ENCODE measurements at regions not wholly inside any gene's neighbourhood (a gene's known extent, or its start where the extent isn't known, plus 50 kb on each side); places are given as distances from the start of the nearest gene placed in this dataset.
"Not testable (repeated sequence)": the region's sequence is repeated elsewhere in the genome, so short reads cannot be mapped to it uniquely, and the experiment has no call there.

- ChIA-PET POLR2A (no interaction called here), CTCF (no interaction called here)
- no peak for DNase-seq (ENCODE audit: extremely low spot score)
- TF ChIP-seq ARNT (IDR thresholded peaks at IDR 0.05) (no peak), LEF1 (IDR thresholded peaks at IDR 0.05; ENCODE audit: borderline replicate concordance) (no peak)
Measured at GRCh38 chr5:135095871-135096270, 61.8 kb upstream of the PITX1 start.

DNA sequence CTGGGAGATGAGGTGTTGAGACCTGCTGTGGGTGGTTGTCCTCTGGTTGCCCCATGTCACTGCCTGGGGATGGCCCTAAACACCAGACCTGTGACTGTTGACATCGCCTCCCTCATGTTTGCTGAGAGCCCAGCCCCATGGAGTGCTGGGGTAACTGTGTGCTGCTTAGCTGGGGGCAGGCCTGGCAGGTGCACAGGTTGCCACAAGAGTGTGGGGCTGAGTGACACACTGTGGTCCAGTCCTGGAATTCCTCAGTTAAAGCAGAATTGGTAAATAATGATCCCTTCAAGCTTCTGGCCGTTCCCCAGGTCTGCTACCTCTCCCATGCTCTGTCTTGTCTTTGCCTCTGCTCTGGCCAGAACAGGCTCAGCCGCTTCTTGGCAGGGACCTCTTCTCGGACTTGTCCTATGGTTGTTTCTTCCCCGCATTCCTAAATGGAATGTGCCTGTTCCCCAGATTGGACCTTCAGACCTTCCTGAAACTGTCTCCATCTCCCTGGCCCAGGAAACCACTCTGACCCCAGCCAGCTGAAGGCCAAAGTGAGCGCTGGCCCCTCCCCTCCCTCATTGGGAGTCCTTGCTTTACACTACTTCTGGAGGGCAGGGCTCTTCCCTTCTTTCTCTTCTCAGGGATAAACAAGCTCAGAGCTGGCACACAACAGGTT, 61.2 kb upstream of the PITX1 start:
- CTCF ChIA-PET, result no interaction called here
- no peak for DNase-seq (ENCODE audit: extremely low spot score)
- TF ChIP-seq ARNT (IDR thresholded peaks at IDR 0.05) (no peak), CTBP1 (IDR thresholded peaks at IDR 0.05; ENCODE audit: borderline replicate concordance) (no peak), SUZ12 (IDR thresholded peaks at IDR 0.05) (no peak), BHLHE40 (IDR thresholded peaks at IDR 0.05; ENCODE audit: borderline replicate concordance) (no peak), NFRKB (IDR thresholded peaks at IDR 0.05) (no peak), TARDBP (IDR thresholded peaks at IDR 0.05) (no peak), ELF4 (IDR thresholded peaks at IDR 0.05) (no peak), FOXA1 (IDR thresholded peaks at IDR 0.05) (no peak), SP1 (IDR thresholded peaks at IDR 0.05) (no peak), ZNF384 (IDR thresholded peaks at IDR 0.05) (no peak), HDGF (IDR thresholded peaks at IDR 0.05; ENCODE audit: borderline replicate concordance) (no peak), LEF1 (IDR thresholded peaks at IDR 0.05; ENCODE audit: borderline replicate concordance) (no peak), L3MBTL2 (conservative IDR thresholded peaks at IDR 0.05) (no peak), FOXK2 (IDR thresholded peaks at IDR 0.05) (no peak), FOXM1 (IDR thresholded peaks at IDR 0.05; ENCODE audit: borderline replicate concordance) (no peak), PKNOX1 (IDR thresholded peaks at IDR 0.05) (no peak)
- POLR2A ChIA-PET, result no interaction called here

GRCh38 chr5:135094339-135095051, 60.5 kb upstream of the PITX1 start:
- TF ChIP-seq ARNT (IDR thresholded peaks at IDR 0.05) (no peak), BHLHE40 (IDR thresholded peaks at IDR 0.05; ENCODE audit: borderline replicate concordance) (no peak), SUZ12 (IDR thresholded peaks at IDR 0.05) (no peak), LEF1 (IDR thresholded peaks at IDR 0.05; ENCODE audit: borderline replicate concordance) (no peak), CTBP1 (IDR thresholded peaks at IDR 0.05; ENCODE audit: borderline replicate concordance) (no peak), NFRKB (IDR thresholded peaks at IDR 0.05) (no peak), PKNOX1 (IDR thresholded peaks at IDR 0.05) (no peak), FOXA1 (IDR thresholded peaks at IDR 0.05) (no peak), ZNF384 (IDR thresholded peaks at IDR 0.05) (no peak), FOXK2 (IDR thresholded peaks at IDR 0.05) (no peak), FOXM1 (IDR thresholded peaks at IDR 0.05; ENCODE audit: borderline replicate concordance) (no peak), SP1 (IDR thresholded peaks at IDR 0.05) (no peak), ELF4 (IDR thresholded peaks at IDR 0.05) (no peak), TARDBP (IDR thresholded peaks at IDR 0.05) (no peak), HDGF (IDR thresholded peaks at IDR 0.05; ENCODE audit: borderline replicate concordance) (no peak), L3MBTL2 (conservative IDR thresholded peaks at IDR 0.05) (no peak)
- no peak for DNase-seq (ENCODE audit: extremely low spot score)
- ChIA-PET CTCF (no interaction called here), POLR2A (no interaction called here)

- CTCF ChIA-PET; POLR2A ChIA-PET; DNase-seq (ENCODE audit: extremely low spot score): not testable (repeated sequence)
Measured at GRCh38 chr5:135093483-135093882, 59.5 kb upstream of the PITX1 start.

- POLR2A ChIA-PET, result no interaction called here
- no peak for DNase-seq (ENCODE audit: extremely low spot score)
- CTCF ChIA-PET, result no interaction called here
- TF ChIP-seq TARDBP (IDR thresholded peaks at IDR 0.05) (no peak), FOXK2 (IDR thresholded peaks at IDR 0.05) (no peak), CTBP1 (IDR thresholded peaks at IDR 0.05; ENCODE audit: borderline replicate concordance) (no peak), SUZ12 (IDR thresholded peaks at IDR 0.05) (no peak), LEF1 (IDR thresholded peaks at IDR 0.05; ENCODE audit: borderline replicate concordance) (no peak), L3MBTL2 (conservative IDR thresholded peaks at IDR 0.05) (no peak), FOXM1 (IDR thresholded peaks at IDR 0.05; ENCODE audit: borderline replicate concordance) (no peak), ZNF384 (IDR thresholded peaks at IDR 0.05) (no peak), NFRKB (IDR thresholded peaks at IDR 0.05) (no peak), FOXA1 (IDR thresholded peaks at IDR 0.05) (no peak)
Measured at GRCh38 chr5:135092476-135092875, 58.4 kb upstream of the PITX1 start.

DNA sequence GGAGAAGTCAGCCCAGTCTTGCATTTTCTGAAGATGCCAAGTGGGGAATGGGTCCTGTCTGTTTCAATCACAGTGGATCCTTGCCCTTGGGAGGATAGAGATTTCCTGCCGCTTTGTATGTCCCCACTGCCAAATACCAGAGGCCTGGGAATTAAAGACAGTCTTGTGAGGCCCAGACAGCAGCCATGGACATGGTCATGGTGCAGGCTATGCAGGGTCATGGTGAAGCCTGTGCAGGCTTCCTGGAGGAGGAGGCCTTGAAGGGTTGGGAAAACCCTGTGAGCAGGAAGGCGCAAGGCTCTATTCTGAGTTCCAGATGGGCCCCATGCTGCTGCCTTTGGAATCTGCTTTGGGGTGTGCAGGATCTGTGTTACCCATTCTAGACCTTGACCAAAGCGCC, 57.3 kb upstream of the PITX1 start:
- CTCF ChIA-PET, result no interaction called here
- no peak for TF ChIP-seq SP1 (IDR thresholded peaks at IDR 0.05)
- no peak for TF ChIP-seq L3MBTL2 (conservative IDR thresholded peaks at IDR 0.05)
- TF ChIP-seq CTBP1 (IDR thresholded peaks at IDR 0.05; ENCODE audit: borderline replicate concordance), result no peak
- TF ChIP-seq HDGF (IDR thresholded peaks at IDR 0.05; ENCODE audit: borderline replicate concordance), result no peak
- TF ChIP-seq BHLHE40 (IDR thresholded peaks at IDR 0.05; ENCODE audit: borderline replicate concordance), result no peak
- TF ChIP-seq ELF4 (IDR thresholded peaks at IDR 0.05), result no peak
- TF ChIP-seq LEF1 (IDR thresholded peaks at IDR 0.05; ENCODE audit: borderline replicate concordance), result no peak
- no peak for TF ChIP-seq FOXM1 (IDR thresholded peaks at IDR 0.05; ENCODE audit: borderline replicate concordance)
- TF ChIP-seq NFRKB (IDR thresholded peaks at IDR 0.05), result no peak
- TF ChIP-seq SUZ12 (IDR thresholded peaks at IDR 0.05), result no peak
- TF ChIP-seq TARDBP (IDR thresholded peaks at IDR 0.05), result no peak
- no peak for DNase-seq (ENCODE audit: extremely low spot score)
- POLR2A ChIA-PET, result no interaction called here

DNA sequence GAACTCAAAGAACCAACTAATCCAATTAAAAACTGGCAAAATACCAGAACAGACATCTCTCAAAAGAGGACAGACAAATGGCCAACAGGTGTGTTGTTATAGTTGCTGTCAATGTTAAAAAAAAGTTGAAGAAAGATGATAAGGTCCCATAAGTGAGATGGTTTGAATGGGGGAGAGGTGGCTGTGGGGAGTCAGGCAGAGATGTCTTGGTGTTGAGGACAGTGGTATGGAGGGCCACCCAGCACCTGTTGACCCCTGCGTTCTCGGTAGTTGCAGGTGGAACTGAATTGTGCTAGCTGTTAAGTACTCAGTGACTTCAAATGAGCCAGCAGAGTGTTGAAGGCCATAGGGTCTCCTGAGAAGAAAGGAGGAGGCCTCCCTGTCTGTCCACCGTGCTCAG, 55.9 kb upstream of the PITX1 start:
- ChIA-PET CTCF (no interaction called here), POLR2A (no interaction called here)

More for the DNA sequence above, 55.9 kb upstream of the PITX1 start:
- TF ChIP-seq FOXM1 (IDR thresholded peaks at IDR 0.05; ENCODE audit: borderline replicate concordance), result no peak
- TF ChIP-seq PKNOX1 (IDR thresholded peaks at IDR 0.05), result no peak
- no peak for TF ChIP-seq SP1 (IDR thresholded peaks at IDR 0.05)
- no peak for TF ChIP-seq ARNT (IDR thresholded peaks at IDR 0.05)
- no peak for TF ChIP-seq FOXA1 (IDR thresholded peaks at IDR 0.05)
- no peak for TF ChIP-seq SUZ12 (IDR thresholded peaks at IDR 0.05)
- TF ChIP-seq FOXK2 (IDR thresholded peaks at IDR 0.05), result no peak
- TF ChIP-seq ZNF384 (IDR thresholded peaks at IDR 0.05), result no peak
- TF ChIP-seq BHLHE40 (IDR thresholded peaks at IDR 0.05; ENCODE audit: borderline replicate concordance), result no peak
- no peak for TF ChIP-seq CTBP1 (IDR thresholded peaks at IDR 0.05; ENCODE audit: borderline replicate concordance)
- TF ChIP-seq HDGF (IDR thresholded peaks at IDR 0.05; ENCODE audit: borderline replicate concordance), result no peak
- no peak for DNase-seq (ENCODE audit: extremely low spot score)

Data from HEK293T (cell line).